ENCODE measurements at regions not wholly inside any gene's neighbourhood (a gene's known extent, or its start where the extent isn't known, plus 50 kb on each side); places are given as distances from the start of the nearest gene placed in this dataset.

- H3K4me3 ChIP-seq (replicated peaks; ENCODE audit: low read depth, low read length): no peak overlapping the region
- TF ChIP-seq CTCF (IDR thresholded peaks at IDR 0.05; ENCODE audit: low read depth, low read length, missing control alignments): no peak
- DNase-seq (ENCODE audit: extremely low read depth, low read depth): peak; percentile 47
Measured at GRCh38 chr11:105236664-105237063, 97.1 kb upstream of the CARD18 start.

- TF ChIP-seq CTCF (IDR thresholded peaks at IDR 0.05; ENCODE audit: low read depth, low read length, missing control alignments): no peak
- no peak for DNase-seq (ENCODE audit: extremely low read depth, low read depth)
- no peak overlapping the region for H3K4me3 ChIP-seq (replicated peaks; ENCODE audit: low read depth, low read length)
Measured at GRCh38 chr11:105233285-105233684, 93.7 kb upstream of the CARD18 start.

GRCh38 chr11:105232021-105232420 lies 92.5 kb upstream of the CARD18 start:
- DNase-seq (ENCODE audit: extremely low read depth, low read depth): no peak
- no peak for TF ChIP-seq CTCF (IDR thresholded peaks at IDR 0.05; ENCODE audit: low read depth, low read length, missing control alignments)

GRCh38 chr11:105230586-105230985 lies 91.0 kb upstream of the CARD18 start:
- no peak overlapping the region for H3K4me3 ChIP-seq (replicated peaks; ENCODE audit: low read depth, low read length)
- no peak for DNase-seq (ENCODE audit: extremely low read depth, low read depth)
- TF ChIP-seq CTCF (IDR thresholded peaks at IDR 0.05; ENCODE audit: low read depth, low read length, missing control alignments): no peak

More at GRCh38 chr11:105232021-105232420, 92.5 kb upstream of the CARD18 start:
- H3K4me3 ChIP-seq (replicated peaks; ENCODE audit: low read depth, low read length): no peak overlapping the region

- no peak for DNase-seq (ENCODE audit: extremely low read depth, low read depth)
- TF ChIP-seq CTCF (IDR thresholded peaks at IDR 0.05; ENCODE audit: low read depth, low read length, missing control alignments): no peak
- H3K4me3 ChIP-seq (replicated peaks; ENCODE audit: low read depth, low read length): no peak overlapping the region
Measured at GRCh38 chr11:105229761-105230160, 90.2 kb upstream of the CARD18 start.

GRCh38 chr11:105229257-105229656 lies 89.7 kb upstream of the CARD18 start:
- no peak for TF ChIP-seq CTCF (IDR thresholded peaks at IDR 0.05; ENCODE audit: low read depth, low read length, missing control alignments)
- H3K4me3 ChIP-seq (replicated peaks; ENCODE audit: low read depth, low read length): no peak overlapping the region
- DNase-seq (ENCODE audit: extremely low read depth, low read depth): no peak

- no peak overlapping the region for H3K4me3 ChIP-seq (replicated peaks; ENCODE audit: low read depth, low read length)
- no peak for TF ChIP-seq CTCF (IDR thresholded peaks at IDR 0.05; ENCODE audit: low read depth, low read length, missing control alignments)
- no peak for DNase-seq (ENCODE audit: extremely low read depth, low read depth)
Measured at GRCh38 chr11:105227363-105227762, 87.8 kb upstream of the CARD18 start.

Measured in HFF-Myc (cell line).